ENCODE measurements at regions not wholly inside any gene's neighbourhood (a gene's known extent, or its start where the extent isn't known, plus 50 kb on each side); places are given as distances from the start of the nearest gene placed in this dataset.
A peak's percentile ranks its signal among the peaks of the same experiment; 100 is the strongest.

DNA sequence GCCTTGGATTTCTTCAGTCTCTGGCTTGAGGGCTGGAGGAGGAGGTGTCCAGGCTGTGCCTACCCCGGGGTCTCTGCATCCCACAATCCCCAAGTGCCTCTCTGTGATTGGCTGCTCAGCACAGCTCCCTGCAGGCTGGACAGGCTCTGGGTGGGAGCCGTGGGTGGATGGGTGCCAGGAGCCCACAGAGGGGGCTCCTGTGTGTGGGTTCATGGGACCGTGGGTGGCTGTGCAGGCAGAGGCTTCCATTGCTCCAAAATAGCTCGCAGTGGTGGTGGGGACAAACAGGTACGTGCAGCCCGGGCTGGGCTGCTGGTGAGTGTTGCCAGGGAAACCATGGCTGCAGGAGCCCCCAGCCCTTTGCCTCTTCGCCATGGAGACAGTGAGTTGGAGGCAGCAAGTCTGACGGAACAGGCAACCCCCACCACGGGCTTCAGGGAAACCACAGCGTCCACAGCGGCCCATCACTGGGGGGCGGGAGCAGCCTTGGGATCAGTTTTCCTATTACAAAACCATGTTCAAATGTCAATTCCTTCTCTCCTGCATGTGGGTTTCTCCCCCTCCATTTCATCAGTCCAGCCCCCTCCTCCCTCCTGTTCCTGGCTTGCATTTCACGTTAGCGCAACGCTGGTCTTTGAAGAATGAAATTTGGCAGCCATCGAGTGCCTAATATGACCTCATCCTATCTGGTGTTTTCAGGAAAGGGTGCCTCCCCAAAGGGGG, 155.2 kb downstream of the TRIM29 start:
- peak in 1 of 2 experiments; percentile 8 for DNase-seq

DNA sequence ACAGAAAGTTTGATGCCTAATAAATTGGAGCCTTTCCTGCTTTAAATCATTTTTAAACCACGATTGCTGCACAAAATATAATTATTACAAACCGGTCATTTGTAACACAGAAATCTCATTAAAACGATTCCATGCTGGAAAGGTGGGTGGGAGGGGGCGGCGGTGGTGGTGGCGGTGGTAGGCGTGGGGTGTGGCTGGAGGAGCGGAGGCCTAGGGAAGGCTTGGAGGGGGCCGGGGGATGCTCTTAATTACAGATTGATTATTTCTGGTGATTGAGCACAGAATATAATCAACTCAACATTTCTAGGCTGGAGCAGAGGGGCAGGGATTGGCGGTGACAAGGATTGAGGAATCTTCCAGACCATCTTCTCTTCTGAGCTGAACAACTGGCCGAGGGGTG, 157.5 kb downstream of the TRIM29 start:
- DNase-seq, result no peak

DNA sequence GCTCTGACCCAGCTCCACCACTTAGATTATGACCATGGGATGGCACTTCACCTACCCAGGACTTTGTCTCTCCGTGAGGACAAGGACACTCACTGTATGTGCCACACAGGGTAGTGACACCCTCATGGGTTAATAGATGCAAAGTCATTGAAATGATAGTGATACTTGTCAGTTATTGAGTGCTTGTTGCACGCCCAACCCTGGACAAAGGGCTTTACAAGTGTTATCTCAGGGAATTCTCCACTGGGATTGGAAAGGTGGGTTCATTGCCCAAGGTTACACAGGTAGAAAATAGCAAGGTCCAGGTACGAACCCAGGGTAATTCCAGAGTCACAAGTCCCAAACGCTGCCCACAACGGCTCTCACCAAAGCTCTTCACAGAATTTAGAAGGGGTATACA, 158.2 kb downstream of the TRIM29 start:
- DNase-seq, result no peak

GRCh38 chr11:119978696-119979095, 159.2 kb downstream of the TRIM29 start:
- DNase-seq, result no peak

GRCh38 chr11:119977881-119978280, 160.0 kb downstream of the TRIM29 start:
- no peak for DNase-seq

GRCh38 chr11:119977561-119977860, 160.4 kb downstream of the TRIM29 start:
- DNase-seq, result no peak

- DNase-seq, result no peak
Observed at GRCh38 chr11:119976805-119977560, 160.9 kb downstream of the TRIM29 start.

GRCh38 chr11:119975561-119976152, 162.3 kb downstream of the TRIM29 start:
- peak; percentile 68 to 79 for DNase-seq

DNA sequence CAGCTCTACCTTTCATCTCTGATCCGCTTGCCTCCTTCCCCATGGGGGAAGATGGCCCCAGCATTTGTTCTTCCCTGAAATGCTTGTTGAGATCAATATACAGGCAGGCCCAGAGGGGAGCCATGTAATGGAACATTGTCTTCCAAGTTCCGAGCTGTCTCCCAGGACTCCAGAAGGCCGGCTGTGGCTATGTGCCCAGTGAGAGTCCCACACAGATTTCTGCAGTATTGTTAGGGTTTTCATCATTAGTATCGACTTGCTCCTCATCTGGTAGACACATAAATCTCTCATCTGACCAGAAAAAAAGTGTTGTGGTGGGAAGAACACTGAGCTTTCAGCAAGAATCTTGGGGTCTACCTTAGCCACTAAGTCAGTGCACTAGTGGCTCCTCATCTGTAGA, 163.4 kb downstream of the TRIM29 start:
- DNase-seq, result no peak

- DNase-seq, result no peak
Observed at GRCh38 chr11:119974051-119974450, 163.9 kb downstream of the TRIM29 start.

DNA sequence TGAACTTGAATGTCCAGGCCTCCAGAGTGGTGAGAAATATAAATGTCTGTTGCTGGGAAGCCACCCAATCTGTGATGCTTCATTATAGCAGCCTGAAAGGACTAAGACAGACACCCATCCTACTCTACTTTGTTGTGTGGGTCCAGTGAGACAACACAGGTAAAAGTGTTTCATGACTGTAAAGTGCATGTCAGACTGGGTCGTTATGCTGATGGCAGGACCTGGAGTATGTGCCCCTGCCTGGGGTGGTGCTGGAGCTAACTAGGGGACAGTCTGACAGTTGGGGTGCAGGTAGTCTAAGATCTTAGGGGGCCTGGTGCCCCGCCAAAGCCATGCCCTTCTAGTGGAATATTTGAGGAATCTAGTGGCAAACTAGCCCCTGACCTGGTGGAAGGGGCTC, 165.6 kb downstream of the TRIM29 start:
- DNase-seq, result no peak

GRCh38 chr11:119970555-119971304, 167.2 kb downstream of the TRIM29 start:
- DNase-seq, result no peak

DNA sequence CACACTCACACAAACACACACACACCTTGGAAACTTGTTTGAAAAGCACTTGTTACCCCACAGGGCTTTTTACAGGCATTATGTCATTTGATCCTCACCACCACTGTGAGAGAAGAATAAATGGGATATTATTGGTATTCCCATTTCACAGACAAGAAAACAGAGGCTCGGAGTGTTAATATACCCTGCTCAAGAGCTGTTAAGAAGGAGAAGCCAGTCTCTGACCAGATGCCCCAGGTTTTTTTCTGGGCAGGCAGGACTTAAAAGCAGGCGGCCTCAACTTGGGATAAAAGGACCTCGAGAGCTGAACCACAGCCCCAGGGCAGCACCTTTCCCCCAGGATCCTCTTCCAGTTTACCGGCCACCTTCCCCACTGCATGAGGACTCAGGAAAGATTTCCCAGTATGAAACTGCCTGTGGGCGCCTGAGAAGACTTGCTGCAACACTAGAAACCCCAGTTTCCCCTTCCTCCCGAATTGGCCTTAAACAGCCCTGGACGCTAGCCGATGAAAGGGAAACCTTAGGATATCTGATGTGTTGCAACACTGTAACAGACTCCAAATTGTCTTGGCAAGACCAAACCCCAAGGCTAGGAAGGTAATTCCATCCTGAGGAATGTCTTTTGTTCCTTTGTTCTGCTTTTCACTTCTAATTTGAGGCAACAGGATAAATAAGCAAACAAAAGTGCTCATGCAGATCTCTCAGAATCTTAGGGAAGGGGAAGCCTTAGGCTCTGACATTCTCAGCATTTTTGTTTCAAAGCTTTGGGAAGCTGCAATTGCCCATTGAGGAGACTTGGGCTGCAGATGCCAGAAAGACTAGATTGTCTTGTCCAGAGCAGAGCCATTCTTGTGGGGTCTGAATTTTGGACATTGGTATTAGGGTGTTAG, 173.5 kb downstream of the TRIM29 start:
- no peak for DNase-seq

GRCh38 chr11:119957951-119958350, 180.0 kb downstream of the TRIM29 start:
- no peak for DNase-seq

GRCh38 chr11:119952441-119952840, 185.5 kb downstream of the TRIM29 start:
- DNase-seq, result no peak

- DNase-seq, result no peak
Observed at GRCh38 chr11:119943298-119943655, 194.6 kb downstream of the TRIM29 start.

- no peak for DNase-seq
Observed at GRCh38 chr11:119942583-119943297, 195.2 kb downstream of the TRIM29 start.

- DNase-seq, result no peak
Observed at GRCh38 chr11:119941636-119942411, 196.1 kb downstream of the TRIM29 start.

DNA sequence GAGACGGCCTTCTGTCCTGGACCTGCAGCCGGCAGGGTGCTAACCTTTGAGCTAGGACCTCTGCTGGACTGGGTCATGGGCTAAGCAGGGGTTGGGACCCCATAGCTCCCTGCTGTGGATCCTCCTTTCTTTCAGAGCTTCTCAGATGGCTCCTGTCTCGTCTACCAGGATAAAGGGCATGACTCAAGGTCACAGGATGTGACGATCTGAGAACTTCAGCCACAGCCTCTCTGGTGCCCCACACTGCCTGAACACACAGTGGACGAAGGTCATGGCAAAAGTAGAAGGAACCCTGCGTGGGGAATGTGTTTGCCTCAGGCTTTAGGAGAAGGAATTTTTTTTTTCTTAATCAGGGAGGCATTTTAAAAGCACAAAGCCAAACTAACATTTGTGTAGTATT, 196.7 kb downstream of the TRIM29 start:
- no peak for DNase-seq

DNA sequence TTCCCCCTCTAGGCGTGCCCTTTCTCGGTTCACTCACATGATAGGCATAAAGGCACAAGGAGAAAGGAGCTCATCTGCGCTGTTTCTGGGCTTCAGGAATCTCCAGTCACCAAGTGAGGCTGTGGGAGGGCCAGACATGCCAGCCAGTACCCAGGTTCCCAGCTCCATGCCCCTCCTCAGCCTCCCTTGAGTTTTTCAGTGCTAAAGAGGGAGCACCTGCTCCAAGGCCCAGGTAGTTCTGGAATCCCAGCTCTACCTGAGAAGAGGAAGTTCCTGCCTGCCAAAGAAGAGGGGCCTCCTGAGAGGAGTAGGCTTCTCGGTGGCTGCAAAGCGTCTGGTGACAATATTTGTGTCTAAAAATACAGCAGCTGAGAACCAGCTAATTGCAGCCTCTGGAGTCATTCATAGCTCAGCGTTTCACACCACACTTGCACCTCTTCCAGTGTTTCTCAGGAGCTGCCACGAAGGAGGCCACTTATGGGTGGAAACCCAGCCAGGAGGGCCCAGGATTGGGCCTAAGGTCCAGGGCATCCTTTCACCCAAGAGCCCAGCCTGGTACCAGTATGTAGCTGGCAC, 197.4 kb downstream of the TRIM29 start:
- no peak for DNase-seq

- DNase-seq, result no peak
Observed at GRCh38 chr11:119937412-119937811, 200.5 kb downstream of the TRIM29 start.
